Esophagus squamous epithelium (tissue), 5 donors: ENCODE measurements at regions not wholly inside any gene's neighbourhood (a gene's known extent, or its start where the extent isn't known, plus 50 kb on each side); places are given as distances from the start of the nearest gene placed in this dataset.

Source experiments
- DNase-seq: peaks from one replicate; lab custom pipeline; 2025; lab: John Stamatoyannopoulos, UW
- H3K27ac ChIP-seq, 4 donors: fragments of 200-600 bp; sonication (generic); one replicate each; pipeline ENCODE4 v1.5.1; 2016 to 2019; ENCODE audit warnings: mild to moderate bottlenecking in 1 of 4
- H3K27me3 ChIP-seq, 4 donors: fragments of 200-600 bp; sonication (generic); 1 replicate in 3 of 4; 2 replicates in 1 of 4; pipeline versions ENCODE4 v1.5.1 to v1.6.0; 2017 to 2021; ENCODE audit warnings: antibody characterized with exemption in 1 of 4
- H3K36me3 ChIP-seq, 3 donors: fragments of 200-600 bp; sonication (generic); one replicate each; pipeline ENCODE4 v1.5.1; 2016 to 2019
- H3K4me1 ChIP-seq, 3 donors: fragments of 200-600 bp; sonication (generic); one replicate each; pipeline ENCODE4 v1.5.1; 2017 to 2019
- H3K4me3 ChIP-seq, 4 donors: fragments of 200-600 bp; sonication (generic); 1 replicate in 3 of 4; 2 replicates in 1 of 4; pipeline ENCODE4 v1.5.1; 2016 to 2019; ENCODE audit warnings: mild to moderate bottlenecking in 2 of 4, moderate library complexity in 1 of 4
- H3K9me3 ChIP-seq, 3 donors: fragments of 200-600 bp; sonication (generic); one replicate each; pipeline ENCODE4 v1.5.1; 2016 to 2019
- POLR2A ChIP-seq, 4 donors: fragments of 450-650 bp; IDR thresholded peaks; one replicate each; pipeline ENCODE4 v1.6.1; 2017; ENCODE audit warnings: antibody characterized with exemption in 4 of 4, mild to moderate bottlenecking in 4 of 4, moderate library complexity in 3 of 4
- WGBS, 2 donors: methylation state at CpG; one replicate each; pipeline ENCODE4 v1.1.5; 2018; 5-methylcytosine and 5-hydroxymethylcytosine counted together
- intact Hi-C: fragments of 100-400 bp; cut with DNase I; formaldehyde crosslinking; loops from one replicate; pipeline ENCODE4 v1.15.0; 2022
- TF ChIP-seq, protein P1 (sequence below), 6 experiments: fragments of 450-650 bp in 4 of 6; fragments of 200-600 bp in 2 of 6; sonication (generic) in 2 of 6; IDR thresholded peaks; one replicate each; pipeline ENCODE4 v1.5.1; 2016 to 2019; ENCODE audit warnings: antibody characterized with exemption in 6 of 6, mild to moderate bottlenecking in 4 of 6, moderate library complexity in 4 of 6
- donor health status: DM: yes; HTN: yes; CAD: no.

DNA sequence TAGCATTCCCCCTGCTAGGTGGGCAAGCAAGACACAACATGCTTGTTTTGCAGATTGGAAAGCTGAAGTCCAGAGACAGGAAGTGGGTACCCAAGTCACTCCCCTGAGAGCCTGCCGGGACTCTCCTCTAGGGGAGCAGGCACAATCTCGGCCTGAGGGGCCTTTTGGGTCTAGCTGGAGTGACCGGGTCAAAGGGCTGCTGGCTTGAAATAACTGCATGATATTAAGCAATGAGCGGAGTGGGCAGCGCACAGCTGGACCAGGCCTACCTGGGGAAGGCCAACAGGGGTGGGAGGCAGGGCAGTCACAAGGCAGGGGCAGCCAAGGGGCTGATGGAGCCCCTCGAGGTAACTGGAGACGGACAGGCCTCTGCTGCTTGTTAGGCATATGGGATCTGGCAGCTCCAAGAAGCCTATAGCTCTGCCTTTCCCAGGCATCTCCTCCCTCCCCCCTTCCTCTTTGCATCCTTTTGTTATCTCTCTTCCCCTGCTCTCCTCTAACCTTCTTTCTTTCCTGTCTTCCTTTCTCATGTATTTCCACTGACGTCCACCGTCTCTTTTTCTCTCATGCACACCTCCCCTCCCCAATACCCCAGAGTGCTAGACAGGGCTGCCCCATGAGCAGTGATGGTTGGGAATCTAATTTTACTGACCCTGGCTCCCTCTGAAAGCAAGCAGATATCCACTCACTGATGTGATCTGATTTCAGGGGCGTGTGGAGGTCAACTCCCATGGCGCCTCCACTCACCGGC is 237.5 kb downstream of the LOXHD1 start:
- no peaks in the 10 kb centered on the region for H3K9me3 ChIP-seq
- intact Hi-C loops, result no loop called here
- no peaks in the 10 kb centered on the region for H3K27me3 ChIP-seq
- no peak overlapping the region for H3K4me3 ChIP-seq
- DNase-seq, result no peak
- H3K36me3 ChIP-seq, result no peaks in the 10 kb centered on the region
- H3K27ac ChIP-seq, result peak overlapping the region in 3 of 4 donors; percentile 21 to 56 (median 47)
- TF ChIP-seq POLR2A (IDR thresholded peaks at IDR 0.05), result no peak
- TF ChIP-seq, protein P1, sequence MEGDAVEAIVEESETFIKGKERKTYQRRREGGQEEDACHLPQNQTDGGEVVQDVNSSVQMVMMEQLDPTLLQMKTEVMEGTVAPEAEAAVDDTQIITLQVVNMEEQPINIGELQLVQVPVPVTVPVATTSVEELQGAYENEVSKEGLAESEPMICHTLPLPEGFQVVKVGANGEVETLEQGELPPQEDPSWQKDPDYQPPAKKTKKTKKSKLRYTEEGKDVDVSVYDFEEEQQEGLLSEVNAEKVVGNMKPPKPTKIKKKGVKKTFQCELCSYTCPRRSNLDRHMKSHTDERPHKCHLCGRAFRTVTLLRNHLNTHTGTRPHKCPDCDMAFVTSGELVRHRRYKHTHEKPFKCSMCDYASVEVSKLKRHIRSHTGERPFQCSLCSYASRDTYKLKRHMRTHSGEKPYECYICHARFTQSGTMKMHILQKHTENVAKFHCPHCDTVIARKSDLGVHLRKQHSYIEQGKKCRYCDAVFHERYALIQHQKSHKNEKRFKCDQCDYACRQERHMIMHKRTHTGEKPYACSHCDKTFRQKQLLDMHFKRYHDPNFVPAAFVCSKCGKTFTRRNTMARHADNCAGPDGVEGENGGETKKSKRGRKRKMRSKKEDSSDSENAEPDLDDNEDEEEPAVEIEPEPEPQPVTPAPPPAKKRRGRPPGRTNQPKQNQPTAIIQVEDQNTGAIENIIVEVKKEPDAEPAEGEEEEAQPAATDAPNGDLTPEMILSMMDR (IDR thresholded peaks at IDR 0.05), result no peak
- H3K4me1 ChIP-seq, result peaks cover 8 to 66% (median 33%) of the 10 kb centered on the region in 3 donors
- 72 to 82% methylated on average over 7 to 8 of the region's 12 CpGs for WGBS, 2 donors

DNA sequence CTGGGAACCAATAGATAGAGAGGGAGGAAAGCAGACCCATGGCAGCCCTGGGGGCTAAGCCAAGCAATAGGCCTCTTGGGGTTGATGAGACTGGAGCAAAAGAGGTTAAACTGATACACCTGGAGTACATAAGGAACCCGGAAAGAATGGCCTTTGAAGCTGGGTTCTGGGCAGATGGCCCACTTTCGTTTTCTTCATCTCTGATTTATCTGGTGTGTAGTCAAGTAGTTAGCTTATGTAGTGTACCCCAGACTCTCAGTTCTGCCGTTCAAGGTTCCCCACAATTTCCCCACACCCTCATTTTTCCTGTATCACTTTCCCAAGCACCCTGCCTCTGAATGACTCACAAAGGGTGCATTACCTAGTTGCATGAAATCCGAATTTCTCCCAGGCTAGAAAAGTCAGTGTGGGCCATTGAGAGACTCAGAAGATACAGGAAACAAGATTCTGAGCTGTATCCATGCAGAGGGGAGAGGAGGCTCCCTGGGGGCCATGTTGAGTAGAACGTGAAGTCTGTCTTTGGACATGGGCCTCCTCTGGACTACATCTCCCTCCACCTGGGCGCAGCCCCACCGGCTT is 235.0 kb downstream of the LOXHD1 start:
- Histone ChIP-seq H3K4me1 (peaks cover 5 to 56% (median 18%) of the 10 kb centered on the region in 3 donors), H3K9me3 (no peaks in the 10 kb centered on the region), H3K27ac (peak overlapping the region in 2 of 4 donors; percentile 8 to 23), H3K4me3 (no peak overlapping the region), H3K36me3 (no peaks in the 10 kb centered on the region), H3K27me3 (no peaks in the 10 kb centered on the region)
- TF ChIP-seq POLR2A (IDR thresholded peaks at IDR 0.05), result no peak
- TF ChIP-seq, protein P1 (IDR thresholded peaks at IDR 0.05), result no peak
- no peak for DNase-seq
- intact Hi-C loops, result no loop called here
- WGBS, 2 donors, result 28 to 74% methylated on average over 4 to 7 of the region's 7 CpGs

DNA sequence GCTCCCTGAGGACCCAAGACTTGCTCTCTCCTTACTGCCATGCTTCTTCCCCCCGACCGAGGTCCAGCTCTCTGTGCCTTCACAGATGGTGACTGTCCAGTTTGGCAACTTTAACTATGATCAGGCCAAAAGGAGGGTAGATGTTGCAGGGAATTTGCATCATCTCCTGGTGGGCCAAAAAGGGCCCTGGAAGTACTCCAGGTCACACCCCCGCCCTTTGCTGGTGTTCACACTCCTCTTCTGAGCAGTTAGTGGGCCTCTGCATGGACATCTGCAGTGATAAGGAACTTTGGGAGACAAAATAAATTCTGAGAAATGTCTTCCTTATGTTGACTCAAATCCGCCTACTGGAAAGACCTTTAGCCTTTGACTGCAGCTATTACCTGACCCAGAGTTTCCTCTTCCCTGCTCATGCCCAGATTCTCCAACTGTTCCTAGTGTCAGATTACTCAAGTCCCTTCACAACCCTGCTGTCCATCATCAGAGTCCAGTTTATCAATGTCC is 234.4 kb downstream of the LOXHD1 start:
- intact Hi-C loops, result no loop called here
- TF ChIP-seq, protein P1 (IDR thresholded peaks at IDR 0.05), result no peak
- no peak for TF ChIP-seq POLR2A (IDR thresholded peaks at IDR 0.05)
- Histone ChIP-seq H3K27me3 (no peaks in the 10 kb centered on the region), H3K9me3 (no peaks in the 10 kb centered on the region), H3K36me3 (no peaks in the 10 kb centered on the region), H3K4me3 (no peak overlapping the region), H3K4me1 (peaks cover 5 to 56% (median 18%) of the 10 kb centered on the region in 3 donors), H3K27ac (peak overlapping the region in 2 of 4 donors; percentile 8 to 23)
- WGBS, 2 donors, result 72 to 84% methylated on average over 2 to 4 of the region's 4 CpGs
- no peak for DNase-seq

DNA sequence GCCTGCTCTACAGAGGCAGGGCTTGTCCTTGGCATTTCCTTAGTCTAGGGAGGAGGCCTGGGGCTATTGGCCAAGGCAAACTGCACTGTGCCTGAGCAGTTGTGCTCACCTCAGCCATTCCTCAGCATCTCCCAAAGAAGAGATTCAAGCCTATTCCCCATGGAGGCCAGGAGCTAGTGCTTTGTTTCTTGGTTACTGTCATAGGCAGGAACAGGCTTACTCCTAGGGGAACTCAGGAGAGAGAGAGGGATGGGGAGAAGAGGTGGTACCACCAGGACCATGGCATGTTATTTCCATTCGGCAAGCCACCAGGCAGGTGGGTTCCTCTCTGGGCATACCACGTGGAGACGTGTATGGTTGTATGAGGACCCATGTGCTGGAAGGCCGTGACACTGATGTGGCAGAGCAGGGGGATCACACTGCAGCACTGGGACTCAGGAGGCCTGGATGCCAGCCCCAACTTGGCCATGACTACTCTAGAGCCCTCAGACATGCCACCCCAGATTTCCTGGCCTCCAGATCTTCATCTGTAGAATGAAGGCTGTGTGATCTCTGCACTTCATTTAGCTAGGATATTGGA is 233.7 kb downstream of the LOXHD1 start:
- WGBS, 2 donors, result 87% methylated on average over 4 of the region's 4 CpGs; no CpG with 5 or more reads in 1 of the 2 donors
- intact Hi-C loops, result no loop called here
- TF ChIP-seq POLR2A (IDR thresholded peaks at IDR 0.05), result no peak
- TF ChIP-seq, protein P1 (IDR thresholded peaks at IDR 0.05), result no peak
- Histone ChIP-seq H3K36me3 (no peaks in the 10 kb centered on the region), H3K4me3 (no peak overlapping the region), H3K9me3 (no peaks in the 10 kb centered on the region), H3K4me1 (peaks cover 5 to 52% (median 18%) of the 10 kb centered on the region in 3 donors), H3K27me3 (no peaks in the 10 kb centered on the region), H3K27ac (no peak overlapping the region)
- no peak for DNase-seq

DNA sequence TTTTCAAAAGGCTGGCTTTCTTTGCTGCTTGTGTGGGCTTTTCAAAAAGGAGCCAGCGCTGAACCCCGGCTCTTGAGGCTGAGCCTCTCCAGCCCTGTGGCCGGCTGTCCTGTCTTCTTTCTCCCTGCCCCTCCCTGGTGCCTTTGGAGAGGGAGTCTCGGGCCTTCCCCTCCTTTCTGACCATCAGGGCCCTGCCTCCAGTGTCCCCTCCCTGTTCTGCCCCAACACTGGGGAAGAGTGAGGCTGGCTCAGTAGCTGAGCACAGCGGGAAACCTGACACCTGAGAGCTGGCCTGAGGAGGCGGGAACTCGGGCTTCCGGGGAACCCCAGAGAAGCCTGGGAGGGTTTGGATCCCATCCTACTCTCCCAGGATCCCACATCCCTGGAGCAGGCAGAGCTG is 232.1 kb downstream of the LOXHD1 start:
- Histone ChIP-seq H3K4me1 (peaks cover 5 to 37% (median 6%) of the 10 kb centered on the region in 3 donors), H3K27me3 (no peaks in the 10 kb centered on the region), H3K9me3 (no peaks in the 10 kb centered on the region), H3K36me3 (no peaks in the 10 kb centered on the region), H3K4me3 (no peak overlapping the region), H3K27ac (no peak overlapping the region)
- no peak for DNase-seq
- intact Hi-C loops, result no loop called here
- WGBS, 2 donors, result 44% methylated on average over 4 of the region's 8 CpGs; no CpG with 5 or more reads in 1 of the 2 donors
- TF ChIP-seq POLR2A (IDR thresholded peaks at IDR 0.05), result no peak
- TF ChIP-seq, protein P1 (IDR thresholded peaks at IDR 0.05), result no peak
